CD14-positive monocyte (primary cell): ENCODE measurements at regions not wholly inside any gene's neighbourhood (a gene's known extent, or its start where the extent isn't known, plus 50 kb on each side); places are given as distances from the start of the nearest gene placed in this dataset.

Experiments used
- DNase-seq, 3 donors: peaks; one replicate each; pipeline ENCODE4 v3.0.0-alpha.2; 2011 to 2022
- H2AFZ ChIP-seq: 2 replicates; pipeline ENCODE4 v1.6.0; 2012; ENCODE audit warnings: mild to moderate bottlenecking, low read depth, low read length, inconsistent platforms; ENCODE audit not compliant: insufficient read depth, poor library complexity, severe bottlenecking
- H3K27ac ChIP-seq, 2 donors: 1 replicate in 1 of 2; 2 replicates in 1 of 2; pipeline ENCODE4 v1.5.1; 2012 to 2013; ENCODE audit warnings: low read length in 2 of 2, control low read depth in 1 of 2, inconsistent platforms in 1 of 2, low read depth in 1 of 2, mild to moderate bottlenecking in 1 of 2
- H3K27me3 ChIP-seq, 2 donors: one replicate each; pipeline versions ENCODE4 v1.6.0 to v1.6.1; 2011 to 2013; ENCODE audit warnings: low read length in 2 of 2; ENCODE audit not compliant: control insufficient read depth in 2 of 2, insufficient read depth in 2 of 2
- H3K36me3 ChIP-seq, 2 donors: replicated peaks in 1 of 2; 1 replicate in 1 of 2; 2 replicates in 1 of 2; pipeline versions ENCODE4 v1.5.1 to v1.6.1; 2012 to 2013; ENCODE audit warnings: low read length in 2 of 2, control low read depth in 1 of 2, inconsistent platforms in 1 of 2, mild to moderate bottlenecking in 1 of 2; ENCODE audit not compliant: insufficient read depth in 2 of 2, control insufficient read depth in 1 of 2
- H3K4me1 ChIP-seq, 2 donors: 1 replicate in 1 of 2; 2 replicates in 1 of 2; pipeline versions ENCODE4 v1.5.1 to v1.6.1; 2012 to 2013; ENCODE audit warnings: low read length in 2 of 2, control low read depth in 1 of 2, inconsistent platforms in 1 of 2, mild to moderate bottlenecking in 1 of 2, moderate library complexity in 1 of 2; ENCODE audit not compliant: insufficient read depth in 2 of 2, control insufficient read depth in 1 of 2
- H3K4me2 ChIP-seq: replicated peaks from 2 replicates; pipeline ENCODE3; 2012; ENCODE audit warnings: low read length, moderate library complexity, mild to moderate bottlenecking; ENCODE audit not compliant: poor library complexity, severe bottlenecking; ENCODE audit errors: extremely low read depth
- H3K4me3 ChIP-seq, 3 experiments: fragments of 200-600 bp in 1 of 3; sonication (generic) in 1 of 3; replicated peaks in 1 of 3; 1 replicate in 2 of 3; 2 replicates in 1 of 3; pipeline ENCODE4 v1.5.1; 2011 to 2013; ENCODE audit warnings: low read length in 3 of 3, mild to moderate bottlenecking in 3 of 3, control low read depth in 2 of 3, low read depth in 2 of 3, inconsistent platforms in 1 of 3, moderate library complexity in 1 of 3
- H3K79me2 ChIP-seq: 2 replicates; pipeline ENCODE4 v1.6.0; 2012; ENCODE audit warnings: mild to moderate bottlenecking, control low read depth, inconsistent platforms, low read length, moderate library complexity; ENCODE audit not compliant: insufficient read depth
- H3K9ac ChIP-seq: 2 replicates; pipeline ENCODE4 v1.6.0; 2017; ENCODE audit warnings: low read length, mild to moderate bottlenecking; ENCODE audit not compliant: insufficient read depth, poor library complexity, severe bottlenecking
- H3K9me3 ChIP-seq, 2 donors: replicated peaks in 1 of 2; 1 replicate in 1 of 2; 2 replicates in 1 of 2; pipeline versions ENCODE4 v1.5.1 to v1.6.1; 2012 to 2013; ENCODE audit warnings: low read length in 2 of 2, control low read depth in 1 of 2; ENCODE audit not compliant: control insufficient read depth in 1 of 2, insufficient read depth in 1 of 2
- H4K20me1 ChIP-seq: 2 replicates; pipeline ENCODE4 v1.6.0; 2012; ENCODE audit warnings: mild to moderate bottlenecking, low read length, control low read depth, moderate library complexity; ENCODE audit not compliant: insufficient read depth
- H3K27ac Mint-ChIP-seq, 7 donors: one replicate each; pipeline ENCODE4 v1.8.0; 2020; ENCODE audit warnings: mild to moderate bottlenecking in 7 of 7, mixed read lengths in 7 of 7, moderate library complexity in 6 of 7, inconsistent platforms in 2 of 7
- H3K27me3 Mint-ChIP-seq, 3 donors: one replicate each; pipeline ENCODE4 v1.8.0; 2021 to 2022; ENCODE audit warnings: low read depth in 3 of 3, mild to moderate bottlenecking in 3 of 3, mixed read lengths in 3 of 3, moderate library complexity in 3 of 3, inconsistent platforms in 1 of 3
- H3K36me3 Mint-ChIP-seq, 2 donors: one replicate each; pipeline ENCODE4 v1.8.0; 2020; ENCODE audit warnings: mixed read lengths in 2 of 2, inconsistent platforms in 1 of 2, mild to moderate bottlenecking in 1 of 2
- H3K4me1 Mint-ChIP-seq: one replicate; pipeline ENCODE4 v1.8.0; 2020; ENCODE audit warnings: mild to moderate bottlenecking, mixed read lengths
- H3K4me3 Mint-ChIP-seq, 2 donors: one replicate each; pipeline ENCODE4 v1.8.0; 2020; ENCODE audit warnings: mild to moderate bottlenecking in 2 of 2, mixed read lengths in 2 of 2, moderate library complexity in 1 of 2
- H3K9me3 Mint-ChIP-seq, 7 donors: one replicate each; pipeline ENCODE4 v1.8.0; 2020 to 2022; ENCODE audit warnings: mixed read lengths in 7 of 7, mild to moderate bottlenecking in 6 of 7, moderate library complexity in 6 of 7, inconsistent platforms in 2 of 7
- CTCF ChIP-seq: fragments of 200-600 bp; IDR thresholded peaks from one replicate; pipeline ENCODE4 v1.8.0; 2022; ENCODE audit warnings: antibody characterized with exemption, mild to moderate bottlenecking
- WGBS: methylation state at CpG from one replicate; pipeline ENCODE4 v1.1.5; 2013; ENCODE audit warnings: missing lambda C conversion rate; ENCODE audit not compliant: insufficient coverage; 5-methylcytosine and 5-hydroxymethylcytosine counted together
- intact Hi-C, 2 donors: fragments of 100-400 bp; cut with micrococcal nuclease; formaldehyde crosslinking; loops; one replicate each; pipeline versions ENCODE4 v1.15.0 to v1.15.1; 2023

GRCh38 chr13:48148454-48148853, 53.5 kb upstream of the MED4 start:
- H3K4me2 ChIP-seq: no peak overlapping the region
- H3K4me1 Mint-ChIP-seq: peaks cover 51% of the 10 kb centered on the region
- H3K27me3 ChIP-seq: no peaks in the 10 kb centered on the region
- intact Hi-C loops: loop anchor here in 1 of 2 donors (10.0 kb wide), 1 partner anchor 426 kb away; no protein-coding TSS in a partner anchor
- no peak overlapping the region for H3K27ac Mint-ChIP-seq
- 40% methylated on average over 6 of the region's 6 CpGs for WGBS
- peaks cover 0 to 2% (median 0%) of the 10 kb centered on the region in 3 donors for H3K27me3 Mint-ChIP-seq
- H2AFZ ChIP-seq: peak overlapping the region; percentile 35
- no peak overlapping the region for H3K4me3 ChIP-seq
- no peak overlapping the region for H3K9ac ChIP-seq
- no peaks in the 10 kb centered on the region for H3K36me3 ChIP-seq
- H3K79me2 ChIP-seq: no peaks in the 10 kb centered on the region
- no peak for DNase-seq
- TF ChIP-seq CTCF: no peak
- H3K4me3 Mint-ChIP-seq: no peak overlapping the region
- no peaks in the 10 kb centered on the region for H3K36me3 Mint-ChIP-seq
- no peaks in the 10 kb centered on the region for H4K20me1 ChIP-seq
- peaks cover 0 to 4% of the 10 kb centered on the region in 2 donors for H3K9me3 ChIP-seq
- H3K9me3 Mint-ChIP-seq: peaks cover 0 to 3% (median 1%) of the 10 kb centered on the region in 7 donors
- H3K27ac ChIP-seq: no peak overlapping the region
- peaks cover 53 to 57% of the 10 kb centered on the region in 2 donors for H3K4me1 ChIP-seq

GRCh38 chr13:48146636-48147035, 51.7 kb upstream of the MED4 start:
- Histone ChIP-seq H3K27ac (no peak overlapping the region), H3K9me3 (peaks cover 0 to 4% of the 10 kb centered on the region in 2 donors), H3K4me1 (peaks cover 55 to 58% of the 10 kb centered on the region in 2 donors), H3K79me2 (no peaks in the 10 kb centered on the region), H3K4me3 (no peak overlapping the region), H4K20me1 (no peaks in the 10 kb centered on the region), H3K27me3 (no peaks in the 10 kb centered on the region), H3K9ac (no peak overlapping the region), H3K4me2 (no peak overlapping the region), H2AFZ (no peak overlapping the region), H3K36me3 (no peaks in the 10 kb centered on the region)
- Mint-ChIP-seq H3K27me3 (peaks cover 0 to 2% (median 0%) of the 10 kb centered on the region in 3 donors), H3K4me3 (no peak overlapping the region), H3K27ac (peak overlapping the region in 1 of 7 donors; percentile 86), H3K4me1 (peaks cover 51% of the 10 kb centered on the region), H3K36me3 (peaks cover 0 to 2% of the 10 kb centered on the region in 2 donors), H3K9me3 (peaks cover 0 to 3% (median 2%) of the 10 kb centered on the region in 7 donors)
- DNase-seq: no peak
- no CpG with 5 or more reads among the region's 2 CpGs for WGBS
- no peak for TF ChIP-seq CTCF
- intact Hi-C loops: loop anchor here in 1 of 2 donors (10.0 kb wide), 1 partner anchor 428 kb away; no protein-coding TSS in a partner anchor
